Prostate gland (tissue), 2 donors: ENCODE measurements at regions not wholly inside any gene's neighbourhood (a gene's known extent, or its start where the extent isn't known, plus 50 kb on each side); places are given as distances from the start of the nearest gene placed in this dataset.

ENCODE experiments used
- DNase-seq: peaks from one replicate; pipeline ENCODE4 v3.0.0-alpha.2; 2019; ENCODE audit warnings: low spot score
- H3K27ac ChIP-seq, 2 donors: fragments of 200-600 bp; sonication (generic); 2 replicates each; pipeline ENCODE4 v1.5.1; 2017 to 2019
- H3K27me3 ChIP-seq: fragments of 200-600 bp; sonication (generic); replicated peaks from 2 replicates; pipeline ENCODE4 v1.5.1; 2019; ENCODE audit not compliant: insufficient read depth
- H3K36me3 ChIP-seq, 2 donors: fragments of 200-600 bp; sonication (generic); 1 replicate in 1 of 2; 2 replicates in 1 of 2; pipeline versions ENCODE4 v1.5.1 to v1.8.1; 2017 to 2019
- H3K4me1 ChIP-seq: fragments of 200-600 bp; sonication (generic); replicated peaks from 2 replicates; pipeline ENCODE4 v1.5.1; 2019
- H3K4me3 ChIP-seq, 2 donors: fragments of 200-600 bp; sonication (generic); 2 replicates each; pipeline ENCODE4 v1.5.1; 2017 to 2019
- H3K9me3 ChIP-seq: fragments of 200-600 bp; sonication (generic); 2 replicates; pipeline ENCODE4 v1.5.1; 2017
- POLR2A ChIP-seq: fragments of 450-650 bp; IDR thresholded peaks from one replicate; pipeline ENCODE4 v1.6.1; 2016; ENCODE audit warnings: antibody characterized with exemption, mild to moderate bottlenecking
- POLR2AphosphoS5 ChIP-seq: sonication (generic); formaldehyde crosslinking; IDR thresholded peaks from one replicate; pipeline ENCODE4 v1.6.1; 2017; ENCODE audit warnings: antibody characterized with exemption
- WGBS: methylation state at CpG from one replicate; pipeline ENCODE4 v1.1.5; 2018; 5-methylcytosine and 5-hydroxymethylcytosine counted together
- intact Hi-C: fragments of 100-400 bp; cut with DNase I; formaldehyde crosslinking; loops from one replicate; pipeline ENCODE4 v1.14.2; 2022
- TF ChIP-seq, protein P1 (sequence below), 4 experiments: fragments of 200-600 bp in 2 of 4; fragments of 450-650 bp in 2 of 4; sonication (generic) in 2 of 4; IDR thresholded peaks; 1 replicate in 3 of 4; 2 replicates in 1 of 4; pipeline ENCODE4 v1.5.1; 2016 to 2019; ENCODE audit warnings: antibody characterized with exemption in 4 of 4, mild to moderate bottlenecking in 2 of 4, moderate library complexity in 2 of 4

DNA sequence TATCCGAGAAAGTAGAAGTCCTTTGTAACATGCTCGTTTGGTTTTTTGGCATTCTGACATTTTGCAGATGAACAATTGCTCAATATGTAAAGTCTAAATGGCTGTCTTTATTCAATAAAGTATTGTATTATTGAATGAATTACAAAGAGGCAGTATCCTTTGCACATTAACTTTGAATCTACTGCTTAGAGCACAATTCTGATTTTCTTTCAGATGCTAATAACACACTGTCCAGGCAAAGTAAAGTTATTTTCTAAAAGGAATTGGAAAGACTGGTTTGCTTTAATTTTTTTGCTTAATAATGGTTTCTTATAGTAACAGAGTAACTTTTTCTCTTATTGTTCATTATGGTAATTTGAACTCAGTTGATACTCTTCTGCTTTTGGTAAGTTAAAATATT lies 494.8 kb downstream of the RWDD3 start:
- intact Hi-C loops: no loop called here
- no peaks in the 10 kb centered on the region for H3K36me3 ChIP-seq
- no peaks in the 10 kb centered on the region for H3K27me3 ChIP-seq
- DNase-seq: no peak
- TF ChIP-seq POLR2A (no peak), POLR2AphosphoS5 (no peak)
- TF ChIP-seq, protein P1, sequence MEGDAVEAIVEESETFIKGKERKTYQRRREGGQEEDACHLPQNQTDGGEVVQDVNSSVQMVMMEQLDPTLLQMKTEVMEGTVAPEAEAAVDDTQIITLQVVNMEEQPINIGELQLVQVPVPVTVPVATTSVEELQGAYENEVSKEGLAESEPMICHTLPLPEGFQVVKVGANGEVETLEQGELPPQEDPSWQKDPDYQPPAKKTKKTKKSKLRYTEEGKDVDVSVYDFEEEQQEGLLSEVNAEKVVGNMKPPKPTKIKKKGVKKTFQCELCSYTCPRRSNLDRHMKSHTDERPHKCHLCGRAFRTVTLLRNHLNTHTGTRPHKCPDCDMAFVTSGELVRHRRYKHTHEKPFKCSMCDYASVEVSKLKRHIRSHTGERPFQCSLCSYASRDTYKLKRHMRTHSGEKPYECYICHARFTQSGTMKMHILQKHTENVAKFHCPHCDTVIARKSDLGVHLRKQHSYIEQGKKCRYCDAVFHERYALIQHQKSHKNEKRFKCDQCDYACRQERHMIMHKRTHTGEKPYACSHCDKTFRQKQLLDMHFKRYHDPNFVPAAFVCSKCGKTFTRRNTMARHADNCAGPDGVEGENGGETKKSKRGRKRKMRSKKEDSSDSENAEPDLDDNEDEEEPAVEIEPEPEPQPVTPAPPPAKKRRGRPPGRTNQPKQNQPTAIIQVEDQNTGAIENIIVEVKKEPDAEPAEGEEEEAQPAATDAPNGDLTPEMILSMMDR (IDR thresholded peaks at IDR 0.05): no peak
- no peaks in the 10 kb centered on the region for H3K9me3 ChIP-seq
- 71% methylated on average over 2 of the region's 2 CpGs for WGBS
- no peak overlapping the region for H3K4me3 ChIP-seq
- no peak overlapping the region for H3K27ac ChIP-seq
- no peaks in the 10 kb centered on the region for H3K4me1 ChIP-seq

DNA sequence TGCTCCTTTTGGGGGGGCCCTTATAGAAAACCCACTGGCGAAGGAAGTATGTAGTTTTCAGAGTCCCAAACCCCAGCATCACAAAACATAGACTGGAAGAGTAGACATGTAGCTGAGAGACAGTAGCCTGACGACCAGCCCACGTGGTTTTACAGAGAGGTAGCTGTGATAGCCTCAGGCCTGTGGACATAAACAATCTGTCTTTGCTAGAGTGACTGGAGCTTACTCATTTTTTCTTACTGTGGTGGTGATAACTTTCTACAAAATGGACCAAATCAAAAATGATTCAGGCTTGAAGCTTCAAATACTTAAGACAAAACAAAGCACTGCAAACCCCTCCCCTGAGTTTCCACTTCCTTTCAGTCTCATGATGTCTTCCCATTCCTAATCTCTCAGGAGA lies 497.0 kb downstream of the RWDD3 start:
- Histone ChIP-seq H3K27me3 (no peaks in the 10 kb centered on the region), H3K36me3 (no peaks in the 10 kb centered on the region), H3K9me3 (no peaks in the 10 kb centered on the region), H3K27ac (no peak overlapping the region), H3K4me3 (no peak overlapping the region), H3K4me1 (no peaks in the 10 kb centered on the region)
- intact Hi-C loops: no loop called here
- no peak for TF ChIP-seq POLR2AphosphoS5
- no peak for TF ChIP-seq POLR2A
- DNase-seq: no peak
- whole genome bisulfite sequencing: 54% methylated on average over 3 of the region's 3 CpGs

DNA sequence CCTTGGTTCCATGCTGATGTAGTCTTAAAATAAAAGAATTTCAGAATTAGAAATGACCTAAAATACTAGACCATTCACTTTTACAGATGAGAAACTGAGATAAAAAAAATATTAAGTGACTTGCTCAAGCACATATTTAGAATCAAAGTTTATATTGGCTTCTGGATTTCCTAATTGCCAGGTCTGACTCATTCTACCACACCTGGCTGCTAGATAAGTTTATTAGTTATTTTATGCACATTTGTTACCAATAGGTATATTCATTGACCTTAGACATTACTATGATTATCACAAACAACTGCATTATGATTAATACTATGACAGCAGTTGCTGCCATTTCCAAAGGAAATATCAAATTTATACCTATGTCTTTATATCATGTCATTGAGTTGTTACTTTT lies 497.5 kb downstream of the RWDD3 start:
- intact Hi-C loops: no loop called here
- Histone ChIP-seq H3K9me3 (no peaks in the 10 kb centered on the region), H3K27me3 (no peaks in the 10 kb centered on the region), H3K4me1 (no peaks in the 10 kb centered on the region), H3K36me3 (no peaks in the 10 kb centered on the region), H3K4me3 (no peak overlapping the region), H3K27ac (no peak overlapping the region)
- DNase-seq: no peak
- TF ChIP-seq, protein P1 (IDR thresholded peaks at IDR 0.05): no peak

DNA sequence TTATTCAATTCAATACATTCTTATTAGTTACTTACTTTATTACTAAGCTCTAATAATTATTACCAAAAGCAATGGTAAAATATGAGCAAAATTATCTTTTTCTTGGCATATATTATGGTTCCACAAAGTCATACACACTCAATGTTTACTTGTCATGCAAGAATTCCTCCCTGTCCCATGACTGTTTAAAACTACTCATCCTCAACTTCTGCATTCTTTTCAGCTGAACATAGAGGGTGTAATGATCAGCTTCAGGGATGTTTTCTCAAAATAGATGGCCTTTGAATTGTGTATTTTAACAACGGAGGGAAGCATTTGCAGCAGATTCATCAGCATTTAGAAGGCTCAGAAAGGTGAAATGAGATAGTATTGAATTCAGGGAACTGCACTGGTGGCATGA lies 499.0 kb downstream of the RWDD3 start:
- TF ChIP-seq POLR2AphosphoS5 (no peak), POLR2A (no peak)
- TF ChIP-seq, protein P1 (IDR thresholded peaks at IDR 0.05): no peak
- 65% methylated on average over 1 of the region's 1 CpG for WGBS
- no peaks in the 10 kb centered on the region for H3K4me1 ChIP-seq
- no peak overlapping the region for H3K27ac ChIP-seq
- no peak for DNase-seq
- intact Hi-C loops: no loop called here
- no peaks in the 10 kb centered on the region for H3K9me3 ChIP-seq
- H3K36me3 ChIP-seq: no peaks in the 10 kb centered on the region
- H3K4me3 ChIP-seq: no peak overlapping the region
- H3K27me3 ChIP-seq: no peaks in the 10 kb centered on the region

DNA sequence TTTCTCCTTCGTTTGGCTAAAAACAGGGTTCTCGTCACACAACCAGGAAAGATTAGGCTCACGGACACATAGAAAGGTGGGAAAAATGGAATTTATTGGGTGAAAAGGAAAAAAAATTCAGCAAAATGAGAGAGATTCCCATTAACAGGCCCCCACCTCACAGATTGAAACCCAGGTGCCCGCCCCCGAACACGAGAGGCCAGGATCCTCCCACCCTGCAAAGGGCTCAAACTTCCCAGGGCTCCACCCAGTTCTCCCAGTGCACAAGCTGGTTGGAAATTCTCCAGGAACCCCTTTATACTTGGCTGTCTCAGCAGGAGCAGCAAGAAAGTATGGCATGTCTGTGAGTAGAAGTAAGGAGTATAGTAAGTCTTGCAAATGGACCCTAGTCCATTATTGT lies 499.7 kb downstream of the RWDD3 start:
- no peak for TF ChIP-seq POLR2A
- TF ChIP-seq, protein P1 (IDR thresholded peaks at IDR 0.05): no peak
- no peak for TF ChIP-seq POLR2AphosphoS5
- no peaks in the 10 kb centered on the region for H3K9me3 ChIP-seq
- intact Hi-C loops: no loop called here
- H3K27me3 ChIP-seq: no peaks in the 10 kb centered on the region
- H3K27ac ChIP-seq: no peak overlapping the region
- H3K36me3 ChIP-seq: no peaks in the 10 kb centered on the region
- no peaks in the 10 kb centered on the region for H3K4me1 ChIP-seq
- WGBS: 93% methylated on average over 6 of the region's 6 CpGs
- no peak overlapping the region for H3K4me3 ChIP-seq
- DNase-seq: no peak
